ENCODE measurements at regions not wholly inside any gene's neighbourhood (a gene's known extent, or its start where the extent isn't known, plus 50 kb on each side); places are given as distances from the start of the nearest gene placed in this dataset.

DNA sequence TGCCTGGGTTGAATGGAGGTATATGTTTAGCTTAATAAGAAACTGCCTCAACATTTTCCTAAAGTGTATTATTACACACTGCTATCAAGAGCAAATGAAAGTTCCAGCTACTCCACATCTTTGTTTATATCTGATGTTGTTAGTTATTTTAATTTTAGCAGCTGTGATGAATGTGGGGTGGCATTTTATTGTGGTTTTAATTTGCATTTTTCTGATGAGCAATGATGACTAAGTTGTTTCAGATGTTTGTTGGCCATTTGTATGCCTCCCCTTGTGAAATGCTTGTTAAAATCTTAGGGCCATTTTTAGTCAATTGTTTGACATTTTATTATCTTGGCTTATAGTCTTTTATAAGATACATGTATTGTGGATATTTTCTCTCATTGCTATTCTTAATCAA, 260.4 kb upstream of the SLCO3A1 start:
- DNase-seq (ENCODE audit: low spot score): no peak
- H3K4me1 ChIP-seq: no peaks in the 10 kb centered on the region
- H3K27me3 ChIP-seq: no peaks in the 10 kb centered on the region
- no peaks in the 10 kb centered on the region for H3K9me3 ChIP-seq
- TF ChIP-seq, protein P1, sequence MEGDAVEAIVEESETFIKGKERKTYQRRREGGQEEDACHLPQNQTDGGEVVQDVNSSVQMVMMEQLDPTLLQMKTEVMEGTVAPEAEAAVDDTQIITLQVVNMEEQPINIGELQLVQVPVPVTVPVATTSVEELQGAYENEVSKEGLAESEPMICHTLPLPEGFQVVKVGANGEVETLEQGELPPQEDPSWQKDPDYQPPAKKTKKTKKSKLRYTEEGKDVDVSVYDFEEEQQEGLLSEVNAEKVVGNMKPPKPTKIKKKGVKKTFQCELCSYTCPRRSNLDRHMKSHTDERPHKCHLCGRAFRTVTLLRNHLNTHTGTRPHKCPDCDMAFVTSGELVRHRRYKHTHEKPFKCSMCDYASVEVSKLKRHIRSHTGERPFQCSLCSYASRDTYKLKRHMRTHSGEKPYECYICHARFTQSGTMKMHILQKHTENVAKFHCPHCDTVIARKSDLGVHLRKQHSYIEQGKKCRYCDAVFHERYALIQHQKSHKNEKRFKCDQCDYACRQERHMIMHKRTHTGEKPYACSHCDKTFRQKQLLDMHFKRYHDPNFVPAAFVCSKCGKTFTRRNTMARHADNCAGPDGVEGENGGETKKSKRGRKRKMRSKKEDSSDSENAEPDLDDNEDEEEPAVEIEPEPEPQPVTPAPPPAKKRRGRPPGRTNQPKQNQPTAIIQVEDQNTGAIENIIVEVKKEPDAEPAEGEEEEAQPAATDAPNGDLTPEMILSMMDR (IDR thresholded peaks at IDR 0.05): no peak
- H3K36me3 ChIP-seq: no peaks in the 10 kb centered on the region
- no peak overlapping the region for H3K27ac ChIP-seq
- no peak overlapping the region for H3K4me3 ChIP-seq

DNA sequence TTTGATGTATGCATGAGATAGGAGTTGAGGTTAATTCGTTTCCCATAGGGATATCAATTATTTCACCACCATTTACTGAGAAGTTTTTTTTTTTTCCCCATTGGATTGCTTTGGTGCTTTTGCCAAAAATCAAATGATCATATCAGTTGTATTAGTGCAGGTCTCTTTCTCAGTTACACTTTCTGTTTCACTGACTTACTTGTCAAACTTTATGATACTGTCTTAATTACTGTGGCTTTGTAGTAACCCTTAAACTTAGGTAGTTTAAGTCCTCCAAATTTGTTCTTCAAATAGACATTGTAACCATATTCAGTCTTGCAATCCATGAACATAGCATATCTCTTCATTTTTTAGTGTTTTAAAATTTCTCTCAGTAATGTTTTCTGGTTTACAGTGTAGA, 259.9 kb upstream of the SLCO3A1 start:
- Histone ChIP-seq H3K36me3 (no peaks in the 10 kb centered on the region), H3K27me3 (no peaks in the 10 kb centered on the region), H3K4me3 (no peak overlapping the region), H3K27ac (no peak overlapping the region), H3K9me3 (no peaks in the 10 kb centered on the region), H3K4me1 (no peaks in the 10 kb centered on the region)
- TF ChIP-seq, protein P1 (IDR thresholded peaks at IDR 0.05): no peak
- no peak for DNase-seq (ENCODE audit: low spot score)

DNA sequence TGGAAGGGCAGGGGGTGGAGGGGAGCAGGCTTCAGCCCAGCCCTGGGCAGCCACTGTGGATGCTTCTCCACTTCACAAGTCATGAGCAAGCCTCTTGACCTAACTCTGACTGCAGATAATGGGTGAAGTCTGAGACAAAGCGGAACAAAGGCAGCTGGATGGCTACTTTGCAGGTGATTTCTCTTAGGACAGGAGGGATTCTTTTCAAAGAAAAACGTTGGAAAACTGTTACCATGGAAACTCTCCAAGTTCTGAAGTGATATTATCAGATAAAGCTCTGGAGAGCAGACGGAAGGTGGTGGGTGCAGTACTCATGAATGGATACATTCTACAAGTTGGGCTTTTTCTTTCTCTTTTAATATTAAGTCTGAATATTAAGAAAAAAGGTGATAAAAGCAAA, 254.2 kb upstream of the SLCO3A1 start:
- Histone ChIP-seq H3K9me3 (no peaks in the 10 kb centered on the region), H3K27me3 (no peaks in the 10 kb centered on the region), H3K4me1 (no peaks in the 10 kb centered on the region), H3K4me3 (no peak overlapping the region), H3K36me3 (no peaks in the 10 kb centered on the region), H3K27ac (no peak overlapping the region)
- TF ChIP-seq, protein P1 (IDR thresholded peaks at IDR 0.05): no peak
- DNase-seq (ENCODE audit: low spot score): no peak

DNA sequence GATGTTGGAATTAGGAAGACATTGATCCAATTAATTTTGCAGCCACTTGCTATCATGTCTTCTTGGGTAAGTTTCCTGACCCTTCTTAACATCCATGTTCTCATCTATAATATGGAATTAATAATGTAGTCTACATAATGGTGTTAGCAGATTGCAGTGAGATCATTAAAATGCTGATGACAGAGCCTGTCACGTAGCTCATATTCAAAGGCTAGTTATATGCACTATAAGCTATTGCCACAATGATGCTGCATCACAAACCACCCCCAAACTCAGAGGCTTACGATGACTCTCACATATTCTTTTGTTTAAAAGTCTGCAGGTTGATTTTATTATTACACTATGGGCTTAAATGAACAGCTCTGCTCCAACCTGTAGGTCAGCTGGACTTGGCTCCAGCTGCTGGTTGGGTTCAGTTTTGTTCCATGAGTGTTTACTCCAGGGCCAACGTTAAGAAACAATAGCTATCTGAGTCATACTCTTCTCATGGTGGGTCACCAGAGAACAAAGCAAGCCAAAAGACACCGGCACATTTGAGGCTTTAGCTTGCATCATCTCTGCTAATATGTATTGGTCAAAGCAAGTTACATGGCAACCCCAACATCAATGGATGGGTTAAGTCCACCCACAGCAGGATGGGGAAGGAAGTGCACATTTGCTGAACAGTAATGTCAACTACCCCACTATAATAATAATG, 250.0 kb upstream of the SLCO3A1 start:
- TF ChIP-seq, protein P1 (IDR thresholded peaks at IDR 0.05): no peak
- Histone ChIP-seq H3K27ac (no peak overlapping the region), H3K9me3 (no peaks in the 10 kb centered on the region), H3K27me3 (no peaks in the 10 kb centered on the region), H3K36me3 (no peaks in the 10 kb centered on the region), H3K4me3 (no peak overlapping the region), H3K4me1 (no peaks in the 10 kb centered on the region)
- DNase-seq (ENCODE audit: low spot score): no peak

DNA sequence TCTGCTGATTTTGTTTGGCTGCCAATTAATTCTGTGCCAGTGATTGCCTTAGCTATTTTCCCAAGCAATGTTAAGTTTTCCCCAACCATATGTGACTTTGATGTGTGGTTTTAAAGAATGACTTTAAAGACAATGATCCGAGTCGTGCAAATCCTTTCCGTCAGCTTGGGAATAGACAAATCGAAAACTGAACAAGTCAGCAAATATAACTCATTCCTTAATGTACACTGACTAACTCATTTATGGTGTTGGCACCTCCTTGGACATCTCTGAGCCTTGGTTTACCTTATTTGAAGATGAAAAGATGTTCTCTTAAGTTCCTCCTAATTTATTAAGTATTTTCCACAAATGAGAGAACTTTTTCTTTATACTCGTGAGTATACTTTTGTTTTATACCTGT, 249.4 kb upstream of the SLCO3A1 start:
- Histone ChIP-seq H3K4me3 (no peak overlapping the region), H3K27ac (no peak overlapping the region), H3K4me1 (no peaks in the 10 kb centered on the region), H3K36me3 (no peaks in the 10 kb centered on the region), H3K27me3 (no peaks in the 10 kb centered on the region), H3K9me3 (no peaks in the 10 kb centered on the region)
- no peak for DNase-seq (ENCODE audit: low spot score)
- TF ChIP-seq, protein P1 (IDR thresholded peaks at IDR 0.05): no peak

DNA sequence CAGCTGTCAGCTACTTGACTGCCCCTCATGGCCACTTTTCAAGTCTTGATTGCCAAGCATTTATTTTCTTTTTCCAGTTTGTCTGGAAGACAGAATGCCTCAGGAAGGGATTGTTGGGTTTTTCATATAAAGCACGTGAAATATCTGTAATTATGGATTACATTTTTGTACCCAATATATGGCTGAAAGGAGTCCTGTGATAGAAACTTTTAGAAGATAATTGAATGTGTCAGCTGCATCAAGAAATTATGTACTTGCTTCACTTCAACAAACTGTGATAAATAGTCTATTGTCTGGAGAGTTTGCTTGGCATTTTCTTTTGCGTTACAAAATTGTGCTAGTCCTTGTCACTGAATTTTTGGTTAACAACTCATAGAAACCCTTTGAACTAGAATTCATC, 247.9 kb upstream of the SLCO3A1 start:
- no peaks in the 10 kb centered on the region for H3K9me3 ChIP-seq
- H3K36me3 ChIP-seq: no peaks in the 10 kb centered on the region
- no peak overlapping the region for H3K27ac ChIP-seq
- no peaks in the 10 kb centered on the region for H3K27me3 ChIP-seq
- no peaks in the 10 kb centered on the region for H3K4me1 ChIP-seq
- H3K4me3 ChIP-seq: no peak overlapping the region
- TF ChIP-seq, protein P1 (IDR thresholded peaks at IDR 0.05): no peak
- no peak for DNase-seq (ENCODE audit: low spot score)
